Hematopoietic multipotent progenitor cell treated with erythropoietin and hydrocortisone succinate and interleukin-3 and kit ligand, for 15 days (in vitro differentiated cells): ENCODE measurements at regions not wholly inside any gene's neighbourhood (a gene's known extent, or its start where the extent isn't known, plus 50 kb on each side); places are given as distances from the start of the nearest gene placed in this dataset.
"Not testable (repeated sequence)": the region's sequence is repeated elsewhere in the genome, so short reads cannot be mapped to it uniquely, and the experiment has no call there.

Experiments
- DNase-seq: peaks from one replicate; pipeline ENCODE4 v3.0.0-alpha.2; 2015; ENCODE audit warnings: low spot score

DNA sequence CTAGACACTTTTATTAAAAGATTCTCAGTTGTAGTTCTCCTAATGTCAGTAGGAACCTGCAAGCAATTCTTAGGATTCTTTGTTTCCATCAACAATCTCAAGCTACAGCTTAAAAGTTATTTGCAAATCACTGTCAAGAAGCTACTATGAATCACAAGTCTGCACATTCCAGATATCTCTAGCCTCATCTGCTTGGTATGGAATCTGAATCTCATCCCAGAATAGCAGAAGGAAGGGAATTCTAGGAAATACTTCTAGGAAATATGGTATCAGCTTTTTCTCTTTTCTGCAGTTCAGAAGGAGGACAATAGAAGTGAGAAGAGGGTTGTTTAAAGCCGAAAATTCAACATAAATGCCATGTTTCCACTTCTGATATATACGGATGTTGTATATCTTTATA is 792.2 kb upstream of the CDH9 start:
- DNase-seq = no peak

GRCh38 chr5:27821681-27822080 is 783.3 kb upstream of the CDH9 start:
- DNase-seq = no peak

GRCh38 chr5:27818888-27819287 is 780.5 kb upstream of the CDH9 start:
- DNase-seq = no peak

- DNase-seq = no peak
Measured at GRCh38 chr5:27814983-27815382, 776.6 kb upstream of the CDH9 start.

GRCh38 chr5:27814286-27814685 is 775.9 kb upstream of the CDH9 start:
- no peak for DNase-seq

- DNase-seq = no peak
Measured at GRCh38 chr5:27810458-27810857, 772.1 kb upstream of the CDH9 start.

DNA sequence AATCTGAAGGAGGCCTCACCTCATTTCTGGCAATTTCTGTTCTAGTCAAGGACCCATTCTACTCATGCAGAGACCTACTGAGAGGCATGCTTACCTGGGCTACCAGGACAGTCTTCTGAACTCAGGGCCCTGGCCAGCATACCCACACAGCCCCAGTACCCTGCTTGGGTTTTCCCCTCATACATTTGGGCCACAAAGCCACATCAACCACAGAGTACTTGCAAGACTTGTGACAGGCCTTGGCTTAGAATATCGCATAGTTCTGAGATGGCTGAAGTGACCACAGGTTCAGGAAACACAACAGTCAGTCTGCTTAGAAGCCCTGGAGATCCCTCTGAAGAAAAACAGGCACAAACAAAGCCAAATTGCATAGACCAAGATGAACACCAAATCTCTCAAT is 758.8 kb upstream of the CDH9 start:
- DNase-seq = no peak

DNA sequence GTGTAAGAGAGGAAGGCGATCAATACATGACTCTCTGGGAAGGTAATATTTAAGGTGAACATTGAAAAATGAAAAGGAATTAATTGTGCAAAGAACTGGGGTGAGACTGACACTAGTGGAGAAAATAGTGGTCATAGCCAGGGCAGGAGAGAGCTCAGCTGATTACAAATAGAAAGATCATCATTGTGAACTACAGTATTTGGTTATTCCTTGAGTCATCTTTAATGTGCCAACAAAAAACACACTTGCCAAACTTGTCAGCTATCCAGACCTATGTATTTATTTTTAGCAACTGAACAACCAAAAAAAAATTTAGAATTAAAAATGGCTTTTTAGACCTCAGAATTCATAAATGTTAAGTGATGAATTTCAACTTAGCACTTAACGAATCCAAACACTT is 749.8 kb upstream of the CDH9 start:
- DNase-seq = no peak

GRCh38 chr5:27784317-27784716 is 745.9 kb upstream of the CDH9 start:
- no peak for DNase-seq

GRCh38 chr5:27778121-27778520 is 739.7 kb upstream of the CDH9 start:
- no peak for DNase-seq

GRCh38 chr5:27773636-27774035 is 735.2 kb upstream of the CDH9 start:
- DNase-seq = no peak

DNA sequence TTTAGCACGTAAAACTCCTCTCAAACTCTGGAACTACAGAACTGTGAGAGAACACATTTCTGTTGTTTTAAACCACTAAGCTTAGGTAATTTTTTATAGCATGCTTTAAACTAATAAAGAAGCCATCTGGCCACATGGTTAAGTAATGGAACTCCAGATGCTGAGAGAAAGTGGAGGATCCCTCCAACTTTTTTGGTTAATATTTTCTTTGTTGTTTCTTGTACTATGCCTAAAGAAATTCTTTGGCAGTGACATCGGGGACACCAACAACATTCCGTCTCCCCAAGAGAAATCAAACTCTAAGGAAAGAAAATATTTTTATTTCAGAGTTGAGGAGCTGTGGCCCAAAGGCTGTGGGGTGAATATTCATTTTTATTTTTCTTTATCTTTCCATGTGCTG is 734.8 kb upstream of the CDH9 start:
- DNase-seq = no peak

DNA sequence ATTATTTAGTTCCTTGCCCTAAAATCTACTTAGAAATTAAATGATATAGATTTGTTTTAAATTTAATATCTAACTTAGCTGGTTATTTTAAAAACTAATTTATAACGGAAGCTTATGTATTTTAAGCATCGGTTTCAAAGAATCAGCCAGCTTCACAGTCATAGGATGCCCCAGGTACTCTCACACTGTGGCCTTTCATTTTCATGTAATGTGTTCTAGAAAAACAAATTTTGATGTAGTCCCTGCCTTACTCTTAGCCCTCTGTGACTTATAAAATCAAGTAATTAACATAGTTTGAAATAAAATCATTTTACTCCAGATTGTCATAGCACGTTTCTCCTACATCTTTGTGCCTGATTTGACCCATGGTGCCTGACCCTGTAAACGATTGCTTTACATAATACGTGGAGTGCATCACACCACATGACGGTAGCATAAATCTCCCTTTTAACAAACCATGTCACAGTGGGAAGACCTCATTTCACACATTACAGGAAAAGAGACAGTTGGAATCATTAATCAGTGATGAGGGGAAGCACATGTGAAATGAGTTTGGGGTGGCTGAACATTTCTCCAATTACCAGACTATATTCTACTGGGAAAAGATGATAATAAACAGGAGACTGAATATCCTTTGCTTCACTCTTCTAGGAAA is 731.5 kb upstream of the CDH9 start:
- DNase-seq = no peak

DNA sequence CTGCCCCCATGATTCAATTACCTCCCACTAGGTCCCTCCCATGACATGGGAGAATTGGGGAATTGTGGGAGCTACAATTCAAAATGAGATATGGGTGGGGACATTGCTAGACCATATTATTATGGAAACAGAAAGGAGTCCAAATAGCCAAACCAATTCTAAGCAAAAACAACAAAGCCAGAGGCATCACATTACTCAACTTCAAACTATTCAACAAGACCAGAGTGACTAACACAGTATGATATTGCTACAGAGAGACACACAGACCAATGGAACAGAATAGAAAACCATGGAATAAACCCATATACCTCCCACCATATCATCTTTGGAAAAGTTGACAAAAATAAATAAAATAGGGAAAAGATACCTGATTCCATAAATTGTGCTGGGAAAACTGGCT is 710.5 kb upstream of the CDH9 start:
- DNase-seq = no peak

DNA sequence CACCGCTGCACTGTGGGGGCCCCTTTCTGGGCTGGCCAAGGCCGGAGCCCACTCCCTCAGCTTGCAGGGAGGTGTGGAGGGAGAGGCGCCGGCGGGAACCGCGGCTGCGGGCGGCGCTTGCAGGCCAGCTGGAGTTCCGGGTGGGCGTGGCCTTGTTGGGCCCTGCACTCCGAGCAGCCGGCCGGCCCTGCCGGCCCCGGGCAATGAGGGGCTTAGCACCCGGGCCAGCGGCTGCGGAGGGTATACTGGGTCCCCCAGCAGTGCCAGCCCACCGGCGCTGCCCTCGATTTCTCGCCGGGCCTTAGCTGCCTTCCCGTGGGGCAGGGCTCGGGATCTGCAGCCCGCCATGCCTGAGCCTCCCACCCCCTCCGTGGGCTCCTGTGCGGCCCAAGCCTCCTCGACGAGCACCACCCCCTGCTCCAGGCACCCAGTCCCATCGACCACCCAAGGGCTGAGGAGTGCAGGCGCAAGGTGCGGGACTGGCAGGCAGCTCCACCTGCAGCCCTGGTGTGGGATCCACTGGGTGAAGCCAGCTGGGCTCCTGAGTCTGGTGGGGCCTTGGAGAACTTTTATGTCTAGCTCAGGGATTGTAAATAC is 705.1 kb upstream of the CDH9 start:
- DNase-seq = not testable (repeated sequence)

DNA sequence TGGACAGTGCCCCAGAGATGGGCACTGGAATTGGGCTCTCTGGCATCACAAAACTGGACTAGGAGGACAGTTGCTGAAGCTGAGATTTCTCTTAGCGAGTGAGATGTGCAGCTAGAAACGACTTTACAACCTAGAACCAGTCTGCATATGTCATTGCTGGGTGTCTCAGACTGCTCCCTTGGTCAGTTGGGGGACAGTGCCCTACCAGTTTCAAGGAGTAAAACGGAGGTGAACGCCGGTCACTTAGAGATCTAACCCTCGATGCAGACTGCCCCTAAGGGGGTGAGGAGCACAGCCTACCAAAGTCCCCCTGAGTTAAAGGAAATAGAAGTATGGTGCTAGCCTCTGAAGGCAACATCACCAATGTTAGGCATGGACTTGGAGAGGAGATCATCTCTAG is 704.4 kb upstream of the CDH9 start:
- DNase-seq = no peak

- no peak for DNase-seq
Measured at GRCh38 chr5:27734838-27735237, 696.5 kb upstream of the CDH9 start.

DNA sequence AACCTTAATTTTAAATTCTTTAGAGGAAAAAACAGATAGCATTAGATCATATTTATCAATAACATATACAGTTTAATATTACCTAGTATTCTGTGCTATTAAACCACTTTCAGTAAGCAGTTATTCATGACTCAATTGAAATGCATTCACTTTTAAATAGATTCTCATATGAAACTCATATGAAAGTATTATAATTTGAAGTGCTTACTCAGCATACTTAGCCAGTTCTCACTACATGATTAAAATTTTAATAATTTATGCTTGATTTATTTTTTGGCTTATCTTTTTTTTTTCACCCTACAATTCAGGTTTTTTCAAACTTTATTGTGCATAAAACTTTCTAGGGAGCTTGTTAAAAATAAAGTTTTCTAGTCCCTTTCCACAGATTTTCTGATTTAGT is 694.9 kb upstream of the CDH9 start:
- no peak for DNase-seq

DNA sequence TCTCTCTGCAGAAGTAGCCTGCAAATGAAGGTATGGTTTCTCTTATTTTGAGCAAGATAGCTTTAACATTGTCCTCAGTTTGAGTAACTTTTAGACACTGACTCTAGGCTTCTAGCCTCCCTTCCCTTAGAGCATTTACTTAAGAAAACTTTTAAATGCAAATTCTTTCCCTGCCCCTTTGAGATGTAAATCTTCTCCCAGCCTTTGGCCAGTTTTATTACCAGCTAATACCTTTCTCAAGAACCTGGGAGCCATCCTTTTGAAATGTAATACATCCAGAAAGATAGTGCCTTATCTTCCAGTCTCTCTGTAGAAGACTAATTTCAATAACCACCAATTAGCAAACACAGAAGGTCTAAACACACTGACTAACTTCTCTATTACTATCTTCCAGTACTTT is 688.9 kb upstream of the CDH9 start:
- DNase-seq = no peak

- DNase-seq = no peak
Measured at GRCh38 chr5:27722337-27722736, 684.0 kb upstream of the CDH9 start.

DNA sequence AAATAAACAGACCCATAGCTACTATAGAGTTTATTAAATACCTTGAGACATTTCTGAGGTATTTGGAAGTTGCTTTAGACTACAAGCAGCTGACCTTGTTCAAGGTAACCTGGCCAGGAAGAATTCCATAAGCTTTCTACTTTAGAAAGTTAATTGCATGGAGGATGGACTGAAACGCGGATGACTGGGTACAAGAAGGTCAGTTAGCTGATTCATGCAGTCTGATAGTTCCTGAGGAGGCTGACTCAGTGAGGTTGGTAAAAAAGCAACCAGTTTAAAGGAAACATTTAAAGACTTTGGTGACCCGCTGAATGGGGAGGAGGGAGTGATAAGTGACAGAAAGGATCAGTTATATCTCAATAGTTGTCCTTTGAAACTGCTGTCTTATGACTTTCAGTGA is 670.1 kb upstream of the CDH9 start:
- no peak for DNase-seq

- no peak for DNase-seq
Measured at GRCh38 chr5:27706832-27707231, 668.4 kb upstream of the CDH9 start.

- no peak for DNase-seq
Measured at GRCh38 chr5:27705661-27706060, 667.3 kb upstream of the CDH9 start.
